ENCODE measurements at regions not wholly inside any gene's neighbourhood (a gene's known extent, or its start where the extent isn't known, plus 50 kb on each side); places are given as distances from the start of the nearest gene placed in this dataset.

DNA sequence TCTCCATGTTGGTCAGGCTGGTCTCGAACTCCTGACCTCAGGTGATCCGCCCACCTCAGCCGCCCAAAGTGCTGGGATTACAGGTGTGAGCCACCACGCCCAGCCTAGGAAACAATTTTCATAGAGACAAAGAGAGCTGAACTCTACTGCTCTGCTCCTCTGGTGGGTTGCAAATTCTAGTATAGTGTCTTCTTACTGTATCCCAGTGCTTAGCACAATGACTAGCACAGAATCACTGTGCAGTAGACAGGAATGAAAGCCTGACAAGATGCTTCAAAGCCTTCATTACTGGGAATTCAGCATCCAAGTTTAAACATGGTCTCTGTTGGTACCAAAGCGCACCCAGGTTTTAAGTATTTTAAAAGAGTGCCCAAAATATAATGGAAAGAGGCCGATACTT, 96.5 kb upstream of the SALL4 start:
- DNase-seq (ENCODE audit: insufficient read length, low spot score), result no peak
- TF ChIP-seq, protein P1, sequence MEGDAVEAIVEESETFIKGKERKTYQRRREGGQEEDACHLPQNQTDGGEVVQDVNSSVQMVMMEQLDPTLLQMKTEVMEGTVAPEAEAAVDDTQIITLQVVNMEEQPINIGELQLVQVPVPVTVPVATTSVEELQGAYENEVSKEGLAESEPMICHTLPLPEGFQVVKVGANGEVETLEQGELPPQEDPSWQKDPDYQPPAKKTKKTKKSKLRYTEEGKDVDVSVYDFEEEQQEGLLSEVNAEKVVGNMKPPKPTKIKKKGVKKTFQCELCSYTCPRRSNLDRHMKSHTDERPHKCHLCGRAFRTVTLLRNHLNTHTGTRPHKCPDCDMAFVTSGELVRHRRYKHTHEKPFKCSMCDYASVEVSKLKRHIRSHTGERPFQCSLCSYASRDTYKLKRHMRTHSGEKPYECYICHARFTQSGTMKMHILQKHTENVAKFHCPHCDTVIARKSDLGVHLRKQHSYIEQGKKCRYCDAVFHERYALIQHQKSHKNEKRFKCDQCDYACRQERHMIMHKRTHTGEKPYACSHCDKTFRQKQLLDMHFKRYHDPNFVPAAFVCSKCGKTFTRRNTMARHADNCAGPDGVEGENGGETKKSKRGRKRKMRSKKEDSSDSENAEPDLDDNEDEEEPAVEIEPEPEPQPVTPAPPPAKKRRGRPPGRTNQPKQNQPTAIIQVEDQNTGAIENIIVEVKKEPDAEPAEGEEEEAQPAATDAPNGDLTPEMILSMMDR (IDR thresholded peaks at IDR 0.05; ENCODE audit: insufficient read depth, missing control alignments), result no peak
- no peak for FAIRE-seq

DNA sequence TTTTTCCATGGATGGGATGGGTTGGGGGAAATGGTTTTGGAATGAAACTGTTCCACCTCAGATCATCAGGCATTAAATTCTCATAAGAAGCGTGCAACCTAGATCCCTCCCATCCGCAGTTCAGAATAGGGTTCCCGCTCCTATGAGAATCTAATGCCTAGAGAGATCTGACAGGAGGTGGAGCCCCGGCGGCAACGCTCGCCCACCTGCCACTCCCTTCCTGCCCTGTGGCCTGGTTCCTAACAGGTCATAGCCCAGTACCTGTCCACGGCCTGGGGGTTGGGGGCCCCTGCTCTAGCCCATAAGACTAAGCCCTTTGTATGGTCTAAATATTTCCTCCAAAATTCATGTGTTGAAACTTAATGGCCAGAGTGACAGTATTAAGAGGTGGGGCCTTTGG, 92.3 kb upstream of the SALL4 start:
- TF ChIP-seq, protein P1 (IDR thresholded peaks at IDR 0.05; ENCODE audit: insufficient read depth, missing control alignments), result no peak
- FAIRE-seq, result no peak
- DNase-seq (ENCODE audit: insufficient read length, low spot score), result no peak

GRCh38 chr20:51894201-51894600, 91.9 kb upstream of the SALL4 start:
- DNase-seq (ENCODE audit: insufficient read length, low spot score), result no peak
- FAIRE-seq, result no peak
- TF ChIP-seq, protein P1 (IDR thresholded peaks at IDR 0.05; ENCODE audit: insufficient read depth, missing control alignments), result no peak

DNA sequence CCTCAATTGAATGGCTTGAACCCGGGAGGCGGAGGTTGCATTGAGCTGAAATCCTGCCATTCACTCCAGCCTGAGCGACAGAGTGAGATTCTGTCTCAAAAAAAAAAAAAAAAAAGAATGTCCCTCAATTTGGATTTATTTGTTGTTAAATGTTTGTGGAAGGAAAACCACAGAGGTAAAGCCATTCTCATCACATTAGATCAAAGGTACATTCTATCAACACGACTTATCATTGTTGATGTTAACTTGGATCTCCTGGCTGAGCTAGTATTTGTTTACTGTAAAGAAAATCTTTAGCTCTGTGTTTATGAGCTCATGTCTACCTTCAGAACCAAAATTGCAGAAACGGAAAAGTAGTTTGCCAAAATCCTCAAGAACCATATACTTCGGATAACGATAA, 91.4 kb upstream of the SALL4 start:
- DNase-seq (ENCODE audit: insufficient read length, low spot score) (no peak), FAIRE-seq (no peak)
- TF ChIP-seq, protein P1 (IDR thresholded peaks at IDR 0.05; ENCODE audit: insufficient read depth, missing control alignments), result no peak

DNA sequence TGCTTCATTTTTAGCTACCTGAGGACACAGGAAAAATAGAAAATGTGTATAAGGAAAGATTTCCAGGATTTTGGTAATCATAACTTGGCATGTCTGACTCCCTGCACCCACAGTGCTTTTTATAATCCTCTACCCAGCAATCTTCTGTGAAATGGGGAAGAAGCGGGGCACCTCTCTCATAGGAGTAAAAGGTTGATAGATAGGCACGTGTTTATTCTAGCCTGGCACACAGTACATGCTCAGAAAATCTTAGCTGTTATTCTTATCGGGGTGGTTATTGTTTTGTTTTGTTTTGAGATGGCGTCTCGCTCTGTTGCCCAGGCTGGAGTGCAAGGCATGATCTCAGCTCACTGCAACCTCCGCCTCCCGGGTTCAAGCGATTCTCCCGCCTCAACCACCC, 87.7 kb upstream of the SALL4 start:
- FAIRE-seq, result no peak
- no peak for DNase-seq (ENCODE audit: insufficient read length, low spot score)
- TF ChIP-seq, protein P1 (IDR thresholded peaks at IDR 0.05; ENCODE audit: insufficient read depth, missing control alignments), result no peak

GRCh38 chr20:51889466-51889865, 87.1 kb upstream of the SALL4 start:
- TF ChIP-seq, protein P1 (IDR thresholded peaks at IDR 0.05; ENCODE audit: insufficient read depth, missing control alignments), result no peak
- DNase-seq (ENCODE audit: insufficient read length, low spot score), result no peak
- FAIRE-seq, result no peak

GRCh38 chr20:51888291-51888690, 86.0 kb upstream of the SALL4 start:
- TF ChIP-seq, protein P1 (IDR thresholded peaks at IDR 0.05; ENCODE audit: insufficient read depth, missing control alignments), result no peak
- no peak for DNase-seq (ENCODE audit: insufficient read length, low spot score)
- FAIRE-seq, result no peak
